Nephron (organoid): ENCODE measurements at regions not wholly inside any gene's neighbourhood (a gene's known extent, or its start where the extent isn't known, plus 50 kb on each side); places are given as distances from the start of the nearest gene placed in this dataset.

ENCODE experiments used
- H3K27ac Mint-ChIP-seq, 3 experiments: 2 replicates each; pipeline ENCODE4 v1.8.0; 2020; ENCODE audit warnings: mixed read lengths in 3 of 3, mild to moderate bottlenecking in 2 of 3, moderate library complexity in 1 of 3
- H3K27me3 Mint-ChIP-seq: 2 replicates; pipeline ENCODE4 v1.8.0; 2021; ENCODE audit warnings: low read depth, mild to moderate bottlenecking, moderate library complexity, mixed read lengths
- H3K36me3 Mint-ChIP-seq: 2 replicates; pipeline ENCODE4 v1.8.0; 2020; ENCODE audit warnings: low read depth, mixed read lengths
- H3K4me1 Mint-ChIP-seq: 2 replicates; pipeline ENCODE4 v1.8.0; 2020; ENCODE audit warnings: mixed read lengths
- H3K4me3 Mint-ChIP-seq, 3 experiments: 2 replicates each; pipeline ENCODE4 v1.8.0; 2020; ENCODE audit warnings: mild to moderate bottlenecking in 3 of 3, mixed read lengths in 3 of 3, moderate library complexity in 2 of 3
- H3K9me3 Mint-ChIP-seq: 2 replicates; pipeline ENCODE4 v1.8.0; 2020; ENCODE audit warnings: mixed read lengths
- CTCF ChIP-seq, 3 experiments: fragments of 200-600 bp; sonication (generic); IDR thresholded peaks; one replicate each; pipeline ENCODE4 v1.5.0; 2021; ENCODE audit warnings: antibody characterized with exemption in 3 of 3; ENCODE audit not compliant: unreplicated experiment in 3 of 3

DNA sequence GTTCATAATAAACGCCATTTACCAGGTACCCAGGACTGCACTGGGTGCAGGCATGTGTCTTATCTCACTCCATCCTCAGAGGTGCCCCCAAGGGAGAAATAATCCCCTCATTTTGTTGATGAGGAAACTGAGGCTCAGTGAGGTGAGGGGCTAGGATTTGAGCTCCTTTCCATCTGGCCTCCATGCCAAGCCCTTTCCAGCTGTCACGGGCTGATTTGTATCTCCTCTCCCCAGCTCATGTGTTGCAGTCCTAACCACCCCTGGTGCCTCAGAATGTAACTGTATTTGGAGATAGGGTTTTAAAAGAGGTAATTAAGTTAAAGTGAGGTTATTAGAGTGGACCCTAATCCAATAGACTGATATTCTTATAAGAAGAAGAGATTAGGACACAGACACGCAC lies 137.3 kb downstream of the MYCN start:
- no peaks in the 10 kb centered on the region for H3K9me3 Mint-ChIP-seq
- peaks cover 8% of the 10 kb centered on the region for H3K27me3 Mint-ChIP-seq
- no peaks in the 10 kb centered on the region for H3K36me3 Mint-ChIP-seq
- no peak for TF ChIP-seq CTCF (IDR thresholded peaks at IDR 0.05; ENCODE audit: unreplicated experiment in 3 of 3)
- no peak overlapping the region for H3K4me3 Mint-ChIP-seq
- H3K4me1 Mint-ChIP-seq: no peaks in the 10 kb centered on the region
- H3K27ac Mint-ChIP-seq: no peak overlapping the region

GRCh38 chr2:16076911-16077310 lies 136.6 kb downstream of the MYCN start:
- no peak for TF ChIP-seq CTCF (IDR thresholded peaks at IDR 0.05; ENCODE audit: unreplicated experiment in 3 of 3)
- no peaks in the 10 kb centered on the region for H3K9me3 Mint-ChIP-seq
- H3K4me3 Mint-ChIP-seq: no peak overlapping the region
- no peak overlapping the region for H3K27ac Mint-ChIP-seq
- H3K27me3 Mint-ChIP-seq: peaks cover 8% of the 10 kb centered on the region
- H3K36me3 Mint-ChIP-seq: no peaks in the 10 kb centered on the region
- no peaks in the 10 kb centered on the region for H3K4me1 Mint-ChIP-seq

- no peak overlapping the region for H3K4me3 Mint-ChIP-seq
- no peak for TF ChIP-seq CTCF (IDR thresholded peaks at IDR 0.05; ENCODE audit: unreplicated experiment in 3 of 3)
- H3K4me1 Mint-ChIP-seq: no peaks in the 10 kb centered on the region
- H3K9me3 Mint-ChIP-seq: no peaks in the 10 kb centered on the region
- H3K27ac Mint-ChIP-seq: no peak overlapping the region
- H3K27me3 Mint-ChIP-seq: peaks cover 9% of the 10 kb centered on the region
- H3K36me3 Mint-ChIP-seq: no peaks in the 10 kb centered on the region
Measured at GRCh38 chr2:16075045-16076012, 135.0 kb downstream of the MYCN start.

DNA sequence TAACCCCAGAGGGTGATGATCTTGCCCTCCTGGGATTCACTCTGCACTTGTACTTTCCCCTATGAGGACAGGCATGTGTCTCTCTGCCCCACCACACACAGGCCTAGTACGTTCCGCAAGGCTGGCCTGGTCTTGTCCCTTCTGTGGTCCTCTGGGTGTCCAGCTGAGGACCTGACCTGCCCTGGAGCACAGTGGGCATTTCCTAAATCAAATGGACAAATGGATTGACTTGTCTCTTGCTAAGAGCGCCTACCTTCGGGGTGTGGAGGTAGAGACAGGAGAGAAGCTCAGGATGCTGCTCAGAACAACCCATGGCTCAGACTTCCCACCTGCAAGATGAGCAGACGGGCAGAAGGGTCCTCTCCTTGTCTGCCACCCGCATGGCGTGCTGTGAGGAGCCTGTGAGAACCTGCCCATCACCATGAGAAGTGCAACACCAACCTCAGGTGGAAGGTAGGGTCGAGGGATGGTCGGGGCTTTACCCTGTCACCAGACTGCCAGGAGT lies 133.6 kb downstream of the MYCN start:
- Mint-ChIP-seq H3K4me1 (no peaks in the 10 kb centered on the region), H3K36me3 (no peaks in the 10 kb centered on the region), H3K27me3 (peaks cover 12% of the 10 kb centered on the region), H3K9me3 (no peaks in the 10 kb centered on the region), H3K4me3 (no peak overlapping the region), H3K27ac (no peak overlapping the region)
- no peak for TF ChIP-seq CTCF (IDR thresholded peaks at IDR 0.05; ENCODE audit: unreplicated experiment in 3 of 3)

GRCh38 chr2:16073471-16073870 lies 133.1 kb downstream of the MYCN start:
- no peak overlapping the region for H3K4me3 Mint-ChIP-seq
- no peaks in the 10 kb centered on the region for H3K4me1 Mint-ChIP-seq
- TF ChIP-seq CTCF (IDR thresholded peaks at IDR 0.05; ENCODE audit: unreplicated experiment in 3 of 3): no peak
- H3K9me3 Mint-ChIP-seq: no peaks in the 10 kb centered on the region
- H3K27ac Mint-ChIP-seq: no peak overlapping the region
- H3K36me3 Mint-ChIP-seq: no peaks in the 10 kb centered on the region
- peaks cover 13% of the 10 kb centered on the region for H3K27me3 Mint-ChIP-seq
